Liver (tissue), 7 donors: ENCODE measurements at regions not wholly inside any gene's neighbourhood (a gene's known extent, or its start where the extent isn't known, plus 50 kb on each side); places are given as distances from the start of the nearest gene placed in this dataset.
"Not testable (repeated sequence)": the region's sequence is repeated elsewhere in the genome, so short reads cannot be mapped to it uniquely, and the experiment has no call there.

Experiments used
- DNase-seq: peaks from one replicate; pipeline ENCODE4 v3.0.0-alpha.2; 2017; ENCODE audit warnings: low spot score
- H3K27ac ChIP-seq, 2 donors: one replicate each; pipeline ENCODE4 v1.7.0; 2013; ENCODE audit warnings: inconsistent platforms in 2 of 2, low read length in 2 of 2, control low read depth in 1 of 2, low read depth in 1 of 2, mild to moderate bottlenecking in 1 of 2
- H3K27me3 ChIP-seq, 4 donors: one replicate each; pipeline versions ENCODE4 v1.6.1 to v1.7.0; 2013; ENCODE audit warnings: low read length in 3 of 4, inconsistent platforms in 1 of 4, mild to moderate bottlenecking in 1 of 4, moderate library complexity in 1 of 4; ENCODE audit not compliant: control insufficient read depth in 4 of 4, insufficient read depth in 4 of 4
- H3K36me3 ChIP-seq, 4 donors: one replicate each; pipeline versions ENCODE4 v1.6.1 to v1.7.0; 2013; ENCODE audit warnings: low read length in 3 of 4, mild to moderate bottlenecking in 3 of 4, low read depth in 1 of 4, moderate library complexity in 1 of 4; ENCODE audit not compliant: control insufficient read depth in 4 of 4, insufficient read depth in 3 of 4
- H3K4me1 ChIP-seq, 4 donors: one replicate each; pipeline versions ENCODE4 v1.6.1 to v1.7.0; 2013; ENCODE audit warnings: low read length in 3 of 4, mild to moderate bottlenecking in 3 of 4, moderate library complexity in 1 of 4; ENCODE audit not compliant: control insufficient read depth in 4 of 4, insufficient read depth in 4 of 4
- H3K4me3 ChIP-seq, 3 donors: one replicate each; pipeline versions ENCODE4 v1.6.1 to v1.7.0; 2013; ENCODE audit warnings: low read length in 3 of 3, control low read depth in 1 of 3, low read depth in 1 of 3, mild to moderate bottlenecking in 1 of 3
- H3K9ac ChIP-seq, 2 donors: one replicate each; pipeline ENCODE4 v1.7.0; 2013; ENCODE audit warnings: low read length in 2 of 2, mild to moderate bottlenecking in 2 of 2, moderate library complexity in 2 of 2, control low read depth in 1 of 2, low read depth in 1 of 2
- H3K9me3 ChIP-seq, 4 donors: one replicate each; pipeline versions ENCODE4 v1.6.1 to v1.7.0; 2013; ENCODE audit warnings: low read length in 3 of 4; ENCODE audit not compliant: control insufficient read depth in 4 of 4
- GABPA ChIP-seq, 2 donors: IDR thresholded peaks in 1 of 2; conservative IDR thresholded peaks in 1 of 2; 2 replicates each; pipeline ENCODE4 v1.6.1; 2016; ENCODE audit warnings: antibody characterized with exemption in 2 of 2, mild to moderate bottlenecking in 1 of 2, moderate library complexity in 1 of 2
- HNF4G ChIP-seq: IDR thresholded peaks from 2 replicates; pipeline ENCODE4 v1.6.1; 2016; ENCODE audit warnings: antibody characterized with exemption
- WGBS: extraction: QIAGEN DNeasy Blood & Tissue Kit; methylation state at CpG from one replicate; pipeline ENCODE4 v1.1.7; 2013; 5-methylcytosine and 5-hydroxymethylcytosine counted together
- TF ChIP-seq, protein P1 (sequence below): IDR thresholded peaks from 2 replicates; pipeline ENCODE4 v1.6.1; 2016; ENCODE audit warnings: antibody characterized with exemption
- TF ChIP-seq, protein P2 (sequence below): IDR thresholded peaks from 2 replicates; pipeline ENCODE4 v1.6.1; 2016; ENCODE audit warnings: antibody characterized with exemption, mild to moderate bottlenecking
- donor health status: healthy.
- donor health status: healthy.
- donor health status: healthy.
- donor health status: healthy.

DNA sequence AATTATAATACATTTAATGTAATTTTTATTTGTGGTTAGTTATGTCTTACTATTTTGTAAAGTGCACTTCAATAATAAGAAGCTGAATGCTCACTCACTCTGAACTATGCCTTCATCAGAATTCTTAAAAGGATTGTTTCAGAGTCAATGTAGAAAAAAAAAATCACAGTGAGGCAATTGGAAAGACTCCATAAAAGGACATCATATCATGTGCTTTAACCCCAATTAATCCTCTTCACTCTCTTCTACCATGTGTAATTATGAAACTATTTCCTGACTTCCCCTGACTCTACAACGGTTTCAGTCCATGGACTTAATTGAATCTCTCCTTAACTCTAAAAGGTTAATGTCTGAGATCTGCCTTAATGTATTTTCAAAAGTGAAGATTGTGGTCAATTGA lies 250.4 kb upstream of the ALG10 start:
- no peaks in the 10 kb centered on the region for H3K36me3 ChIP-seq
- 60% methylated on average over 1 of the region's 1 CpG for WGBS

GRCh38 chr12:33773091-33773490 lies 249.2 kb upstream of the ALG10 start:
- 61% methylated on average over 7 of the region's 7 CpGs for WGBS
- not testable (repeated sequence) for H3K9me3 ChIP-seq, DNase-seq, H3K27me3 ChIP-seq, H3K4me1 ChIP-seq, H3K27ac ChIP-seq, H3K4me3 ChIP-seq, H3K9ac ChIP-seq, H3K36me3 ChIP-seq

More for the DNA sequence above, 250.4 kb upstream of the ALG10 start:
- Histone ChIP-seq H3K27ac (no peak overlapping the region), H3K4me1 (no peaks in the 10 kb centered on the region), H3K9me3 (peaks cover 0 to 3% (median 0%) of the 10 kb centered on the region in 4 donors), H3K27me3 (no peaks in the 10 kb centered on the region), H3K4me3 (no peak overlapping the region), H3K9ac (no peak overlapping the region)
- no peak for TF ChIP-seq HNF4G
- TF ChIP-seq, protein P1, sequence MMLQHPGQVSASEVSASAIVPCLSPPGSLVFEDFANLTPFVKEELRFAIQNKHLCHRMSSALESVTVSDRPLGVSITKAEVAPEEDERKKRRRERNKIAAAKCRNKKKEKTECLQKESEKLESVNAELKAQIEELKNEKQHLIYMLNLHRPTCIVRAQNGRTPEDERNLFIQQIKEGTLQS, result no peak
- TF ChIP-seq, protein P2, sequence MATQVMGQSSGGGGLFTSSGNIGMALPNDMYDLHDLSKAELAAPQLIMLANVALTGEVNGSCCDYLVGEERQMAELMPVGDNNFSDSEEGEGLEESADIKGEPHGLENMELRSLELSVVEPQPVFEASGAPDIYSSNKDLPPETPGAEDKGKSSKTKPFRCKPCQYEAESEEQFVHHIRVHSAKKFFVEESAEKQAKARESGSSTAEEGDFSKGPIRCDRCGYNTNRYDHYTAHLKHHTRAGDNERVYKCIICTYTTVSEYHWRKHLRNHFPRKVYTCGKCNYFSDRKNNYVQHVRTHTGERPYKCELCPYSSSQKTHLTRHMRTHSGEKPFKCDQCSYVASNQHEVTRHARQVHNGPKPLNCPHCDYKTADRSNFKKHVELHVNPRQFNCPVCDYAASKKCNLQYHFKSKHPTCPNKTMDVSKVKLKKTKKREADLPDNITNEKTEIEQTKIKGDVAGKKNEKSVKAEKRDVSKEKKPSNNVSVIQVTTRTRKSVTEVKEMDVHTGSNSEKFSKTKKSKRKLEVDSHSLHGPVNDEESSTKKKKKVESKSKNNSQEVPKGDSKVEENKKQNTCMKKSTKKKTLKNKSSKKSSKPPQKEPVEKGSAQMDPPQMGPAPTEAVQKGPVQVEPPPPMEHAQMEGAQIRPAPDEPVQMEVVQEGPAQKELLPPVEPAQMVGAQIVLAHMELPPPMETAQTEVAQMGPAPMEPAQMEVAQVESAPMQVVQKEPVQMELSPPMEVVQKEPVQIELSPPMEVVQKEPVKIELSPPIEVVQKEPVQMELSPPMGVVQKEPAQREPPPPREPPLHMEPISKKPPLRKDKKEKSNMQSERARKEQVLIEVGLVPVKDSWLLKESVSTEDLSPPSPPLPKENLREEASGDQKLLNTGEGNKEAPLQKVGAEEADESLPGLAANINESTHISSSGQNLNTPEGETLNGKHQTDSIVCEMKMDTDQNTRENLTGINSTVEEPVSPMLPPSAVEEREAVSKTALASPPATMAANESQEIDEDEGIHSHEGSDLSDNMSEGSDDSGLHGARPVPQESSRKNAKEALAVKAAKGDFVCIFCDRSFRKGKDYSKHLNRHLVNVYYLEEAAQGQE, result no peak
- DNase-seq, result no peak

- H3K9me3 ChIP-seq, result no peaks in the 10 kb centered on the region
- no peaks in the 10 kb centered on the region for H3K36me3 ChIP-seq
- no peaks in the 10 kb centered on the region for H3K27me3 ChIP-seq
Observed at GRCh38 chr12:33786532-33786931, 235.8 kb upstream of the ALG10 start.

More at GRCh38 chr12:33786532-33786931, 235.8 kb upstream of the ALG10 start:
- TF ChIP-seq, protein P2, result no peak
- no peak for TF ChIP-seq GABPA (IDR thresholded peaks at IDR 0.05 in 1 of 2, conservative IDR thresholded peaks at IDR 0.05 in 1 of 2)
- no peak for DNase-seq
- Histone ChIP-seq H3K27ac (no peak overlapping the region), H3K4me3 (no peak overlapping the region), H3K9ac (no peak overlapping the region), H3K4me1 (no peaks in the 10 kb centered on the region)
